ENCODE measurements at regions not wholly inside any gene's neighbourhood (a gene's known extent, or its start where the extent isn't known, plus 50 kb on each side); places are given as distances from the start of the nearest gene placed in this dataset.

GRCh38 chr21:28804089-28804670 is 188.5 kb downstream of the LTN1 start:
- DNase-seq (ENCODE audit: extremely low spot score): no peak
- CTCF ChIA-PET: no interaction called here
- POLR2A ChIA-PET: no interaction called here
- TF ChIP-seq FOXM1 (IDR thresholded peaks at IDR 0.05; ENCODE audit: borderline replicate concordance) (no peak), L3MBTL2 (conservative IDR thresholded peaks at IDR 0.05) (no peak), ARNT (IDR thresholded peaks at IDR 0.05) (no peak), NFRKB (IDR thresholded peaks at IDR 0.05) (no peak), FOXK2 (IDR thresholded peaks at IDR 0.05) (no peak), LEF1 (IDR thresholded peaks at IDR 0.05; ENCODE audit: borderline replicate concordance) (no peak), CTBP1 (IDR thresholded peaks at IDR 0.05; ENCODE audit: borderline replicate concordance) (no peak), TARDBP (IDR thresholded peaks at IDR 0.05) (no peak), ZNF384 (IDR thresholded peaks at IDR 0.05) (no peak), FOXA1 (IDR thresholded peaks at IDR 0.05) (no peak), BHLHE40 (IDR thresholded peaks at IDR 0.05; ENCODE audit: borderline replicate concordance) (no peak), HDGF (IDR thresholded peaks at IDR 0.05; ENCODE audit: borderline replicate concordance) (no peak), ELF4 (IDR thresholded peaks at IDR 0.05) (no peak), PKNOX1 (IDR thresholded peaks at IDR 0.05) (no peak), SP1 (IDR thresholded peaks at IDR 0.05) (no peak), SUZ12 (IDR thresholded peaks at IDR 0.05) (no peak)

GRCh38 chr21:28801906-28802305 is 190.8 kb downstream of the LTN1 start:
- TF ChIP-seq CTBP1 (IDR thresholded peaks at IDR 0.05; ENCODE audit: borderline replicate concordance) (no peak), ELF4 (IDR thresholded peaks at IDR 0.05) (no peak), FOXK2 (IDR thresholded peaks at IDR 0.05) (no peak), LEF1 (IDR thresholded peaks at IDR 0.05; ENCODE audit: borderline replicate concordance) (no peak), L3MBTL2 (conservative IDR thresholded peaks at IDR 0.05) (no peak), FOXM1 (IDR thresholded peaks at IDR 0.05; ENCODE audit: borderline replicate concordance) (no peak), TARDBP (IDR thresholded peaks at IDR 0.05) (no peak), SP1 (IDR thresholded peaks at IDR 0.05) (no peak)
- ChIA-PET CTCF (no interaction called here), POLR2A (no interaction called here)
- DNase-seq (ENCODE audit: extremely low spot score): no peak

GRCh38 chr21:28799926-28800325 is 192.8 kb downstream of the LTN1 start:
- ChIA-PET CTCF (no interaction called here), POLR2A (no interaction called here)
- no peak for DNase-seq (ENCODE audit: extremely low spot score)
- no peak for TF ChIP-seq LEF1 (IDR thresholded peaks at IDR 0.05; ENCODE audit: borderline replicate concordance)
- no peak for TF ChIP-seq SUZ12 (IDR thresholded peaks at IDR 0.05)
- no peak for TF ChIP-seq BHLHE40 (IDR thresholded peaks at IDR 0.05; ENCODE audit: borderline replicate concordance)
- no peak for TF ChIP-seq ZNF384 (IDR thresholded peaks at IDR 0.05)
- TF ChIP-seq FOXM1 (IDR thresholded peaks at IDR 0.05; ENCODE audit: borderline replicate concordance): no peak

- ChIA-PET CTCF (no interaction called here), POLR2A (no interaction called here)
- TF ChIP-seq NFRKB (IDR thresholded peaks at IDR 0.05): no peak
- TF ChIP-seq TARDBP (IDR thresholded peaks at IDR 0.05): no peak
- no peak for TF ChIP-seq HDGF (IDR thresholded peaks at IDR 0.05; ENCODE audit: borderline replicate concordance)
- TF ChIP-seq L3MBTL2 (conservative IDR thresholded peaks at IDR 0.05): no peak
- no peak for TF ChIP-seq BHLHE40 (IDR thresholded peaks at IDR 0.05; ENCODE audit: borderline replicate concordance)
- TF ChIP-seq ZNF384 (IDR thresholded peaks at IDR 0.05): no peak
- no peak for TF ChIP-seq FOXK2 (IDR thresholded peaks at IDR 0.05)
- TF ChIP-seq FOXA1 (IDR thresholded peaks at IDR 0.05): no peak
- no peak for TF ChIP-seq ARNT (IDR thresholded peaks at IDR 0.05)
- no peak for TF ChIP-seq FOXM1 (IDR thresholded peaks at IDR 0.05; ENCODE audit: borderline replicate concordance)
- no peak for DNase-seq (ENCODE audit: extremely low spot score)
These were observed 193.9 kb downstream of the LTN1 start for GRCh38 chr21:28798798-28799197.

GRCh38 chr21:28795251-28795650 is 197.4 kb downstream of the LTN1 start:
- TF ChIP-seq ELF4 (IDR thresholded peaks at IDR 0.05) (no peak), FOXM1 (IDR thresholded peaks at IDR 0.05; ENCODE audit: borderline replicate concordance) (no peak), L3MBTL2 (conservative IDR thresholded peaks at IDR 0.05) (no peak), HDGF (IDR thresholded peaks at IDR 0.05; ENCODE audit: borderline replicate concordance) (no peak), FOXA1 (IDR thresholded peaks at IDR 0.05) (no peak), ZNF384 (IDR thresholded peaks at IDR 0.05) (no peak), NFRKB (IDR thresholded peaks at IDR 0.05) (no peak), CTBP1 (IDR thresholded peaks at IDR 0.05; ENCODE audit: borderline replicate concordance) (no peak), ARNT (IDR thresholded peaks at IDR 0.05) (no peak), SUZ12 (IDR thresholded peaks at IDR 0.05) (no peak), LEF1 (IDR thresholded peaks at IDR 0.05; ENCODE audit: borderline replicate concordance) (no peak), TARDBP (IDR thresholded peaks at IDR 0.05) (no peak), SP1 (IDR thresholded peaks at IDR 0.05) (no peak), BHLHE40 (IDR thresholded peaks at IDR 0.05; ENCODE audit: borderline replicate concordance) (no peak), FOXK2 (IDR thresholded peaks at IDR 0.05) (no peak), PKNOX1 (IDR thresholded peaks at IDR 0.05) (no peak)
- CTCF ChIA-PET: no interaction called here

GRCh38 chr21:28794371-28794851 is 198.3 kb downstream of the LTN1 start:
- POLR2A ChIA-PET: no interaction called here

More at GRCh38 chr21:28795251-28795650, 197.4 kb downstream of the LTN1 start:
- POLR2A ChIA-PET: no interaction called here
- no peak for DNase-seq (ENCODE audit: extremely low spot score)

GRCh38 chr21:28793043-28793442 is 199.6 kb downstream of the LTN1 start:
- CTCF ChIA-PET: no interaction called here
- DNase-seq (ENCODE audit: extremely low spot score): no peak

More at GRCh38 chr21:28794371-28794851, 198.3 kb downstream of the LTN1 start:
- TF ChIP-seq SP1 (IDR thresholded peaks at IDR 0.05): no peak
- TF ChIP-seq FOXA1 (IDR thresholded peaks at IDR 0.05): no peak
- no peak for TF ChIP-seq NFRKB (IDR thresholded peaks at IDR 0.05)
- no peak for TF ChIP-seq L3MBTL2 (conservative IDR thresholded peaks at IDR 0.05)
- no peak for TF ChIP-seq LEF1 (IDR thresholded peaks at IDR 0.05; ENCODE audit: borderline replicate concordance)
- no peak for DNase-seq (ENCODE audit: extremely low spot score)
- CTCF ChIA-PET: no interaction called here

More at GRCh38 chr21:28793043-28793442, 199.6 kb downstream of the LTN1 start:
- POLR2A ChIA-PET: no interaction called here
- TF ChIP-seq PKNOX1 (IDR thresholded peaks at IDR 0.05): no peak
- TF ChIP-seq LEF1 (IDR thresholded peaks at IDR 0.05; ENCODE audit: borderline replicate concordance): no peak
- TF ChIP-seq L3MBTL2 (conservative IDR thresholded peaks at IDR 0.05): no peak
- TF ChIP-seq TARDBP (IDR thresholded peaks at IDR 0.05): no peak
- TF ChIP-seq ELF4 (IDR thresholded peaks at IDR 0.05): no peak

All from HEK293T (cell line).